HG03159 (cell line): ENCODE measurements at regions not wholly inside any gene's neighbourhood (a gene's known extent, or its start where the extent isn't known, plus 50 kb on each side); places are given as distances from the start of the nearest gene placed in this dataset.

ENCODE experiments used
- ATAC-seq: cut with Tn5 transposase; IDR thresholded peaks from one replicate; pipeline ENCODE4 v1.9.1; 2021; ENCODE audit warnings: mild to moderate bottlenecking, moderate library complexity; ENCODE audit not compliant: unreplicated experiment

DNA sequence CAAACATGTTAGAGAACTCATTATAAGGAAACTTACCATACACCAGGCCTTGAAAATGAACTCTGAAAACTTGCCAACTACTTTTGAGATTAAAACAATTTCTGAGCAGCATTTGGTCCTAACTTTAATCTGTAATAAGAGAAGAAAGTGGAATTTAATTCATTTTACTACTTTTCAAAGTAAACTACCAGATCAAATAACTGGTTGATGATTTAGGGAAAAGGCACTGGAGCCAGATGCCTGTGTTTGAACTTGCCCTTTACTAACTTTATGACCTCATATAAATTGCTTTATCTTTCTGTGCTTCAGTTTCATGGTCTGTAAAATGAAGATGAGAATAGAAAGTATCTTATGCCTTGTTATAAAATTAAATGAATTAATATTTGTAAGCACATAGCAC, 159.9 kb upstream of the PCDH18 start:
- no peak for ATAC-seq

DNA sequence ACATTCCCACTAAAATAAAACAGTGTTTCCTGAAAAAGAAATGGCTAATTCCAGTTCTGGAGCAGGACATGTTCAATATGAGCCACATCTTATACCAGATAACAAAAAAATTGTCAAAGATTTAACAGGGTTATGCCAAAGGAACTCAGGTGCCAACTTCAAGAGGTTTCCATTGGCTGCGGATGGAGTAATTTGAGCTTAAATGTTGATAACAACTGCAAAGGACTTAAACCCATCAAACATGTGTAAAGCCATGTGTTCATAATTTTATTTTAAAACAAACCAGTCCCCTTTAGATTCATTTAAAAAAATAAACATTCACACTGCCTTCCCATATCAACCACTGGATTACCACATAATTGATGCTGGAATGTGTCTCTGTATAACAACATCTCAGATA, 156.4 kb upstream of the PCDH18 start:
- no peak for ATAC-seq

- ATAC-seq = no peak
Measured at GRCh38 chr4:137685357-137685756, 153.1 kb upstream of the PCDH18 start.

- no peak for ATAC-seq
Measured at GRCh38 chr4:137681081-137681480, 148.8 kb upstream of the PCDH18 start.

DNA sequence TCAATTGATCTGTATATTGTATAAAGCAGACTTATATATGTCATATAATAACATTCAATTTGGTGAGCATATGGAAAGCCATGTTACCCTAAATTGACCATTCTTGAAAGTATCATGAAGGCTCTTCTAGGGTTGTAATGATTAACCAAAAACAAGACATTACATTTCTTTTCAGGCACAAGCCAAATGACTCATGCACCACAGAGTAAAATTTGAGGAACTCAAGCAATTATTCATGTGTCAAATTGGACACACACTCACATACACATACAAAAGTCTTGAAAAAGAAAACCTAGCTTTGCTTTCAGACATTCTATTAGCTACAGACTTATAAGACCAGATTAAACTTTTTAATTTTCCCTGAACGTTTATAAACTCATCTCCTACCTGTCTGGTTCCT, 146.5 kb upstream of the PCDH18 start:
- ATAC-seq = peak; percentile 81

GRCh38 chr4:137677863-137678262, 145.6 kb upstream of the PCDH18 start:
- no peak for ATAC-seq

- peak; percentile 47 for ATAC-seq
Measured at GRCh38 chr4:137676357-137676998, 144.2 kb upstream of the PCDH18 start.

GRCh38 chr4:137674066-137674465, 141.8 kb upstream of the PCDH18 start:
- ATAC-seq = no peak

GRCh38 chr4:137668885-137669545, 136.7 kb upstream of the PCDH18 start:
- ATAC-seq = no peak

GRCh38 chr4:137664416-137664815, 132.1 kb upstream of the PCDH18 start:
- no peak for ATAC-seq

DNA sequence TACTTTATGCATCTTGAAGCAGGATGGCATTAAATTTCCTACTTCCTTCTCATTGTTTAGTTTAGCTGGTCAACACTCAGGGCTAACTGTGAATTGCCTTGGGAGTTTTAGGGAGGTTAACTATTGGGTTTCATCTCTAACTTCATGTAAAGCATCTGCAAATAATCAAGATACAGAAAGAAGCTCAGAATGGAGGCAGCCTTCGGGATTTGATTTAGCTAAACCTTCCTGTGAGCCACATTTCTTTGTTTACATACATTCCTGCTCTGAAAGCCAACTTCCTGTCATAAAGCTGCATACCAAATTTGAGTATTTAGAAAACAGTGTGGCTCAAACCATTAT, 131.7 kb upstream of the PCDH18 start:
- ATAC-seq = no peak

GRCh38 chr4:137663251-137664045, 131.2 kb upstream of the PCDH18 start:
- ATAC-seq = no peak

GRCh38 chr4:137661693-137662092, 129.4 kb upstream of the PCDH18 start:
- no peak for ATAC-seq

GRCh38 chr4:137660211-137660610, 127.9 kb upstream of the PCDH18 start:
- ATAC-seq = no peak

GRCh38 chr4:137659431-137659830, 127.1 kb upstream of the PCDH18 start:
- no peak for ATAC-seq

DNA sequence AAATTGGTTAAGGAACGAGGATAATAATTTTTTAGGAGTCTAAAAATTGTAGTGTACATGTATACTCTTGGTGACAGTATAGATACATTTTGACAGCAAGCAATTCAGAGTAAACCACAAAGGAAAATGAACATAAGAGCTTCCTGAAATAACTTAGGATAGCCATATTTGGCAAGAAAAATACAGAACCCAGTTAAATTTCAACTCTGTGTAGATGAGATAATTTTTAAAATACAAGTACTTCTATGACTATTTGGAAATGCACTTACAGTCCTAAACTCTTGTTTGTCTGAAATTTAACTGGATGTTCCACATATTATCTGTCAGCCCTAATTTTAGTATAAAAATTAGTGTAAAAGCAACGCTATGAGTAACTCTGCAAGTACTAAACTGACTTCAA, 124.4 kb upstream of the PCDH18 start:
- ATAC-seq = no peak

DNA sequence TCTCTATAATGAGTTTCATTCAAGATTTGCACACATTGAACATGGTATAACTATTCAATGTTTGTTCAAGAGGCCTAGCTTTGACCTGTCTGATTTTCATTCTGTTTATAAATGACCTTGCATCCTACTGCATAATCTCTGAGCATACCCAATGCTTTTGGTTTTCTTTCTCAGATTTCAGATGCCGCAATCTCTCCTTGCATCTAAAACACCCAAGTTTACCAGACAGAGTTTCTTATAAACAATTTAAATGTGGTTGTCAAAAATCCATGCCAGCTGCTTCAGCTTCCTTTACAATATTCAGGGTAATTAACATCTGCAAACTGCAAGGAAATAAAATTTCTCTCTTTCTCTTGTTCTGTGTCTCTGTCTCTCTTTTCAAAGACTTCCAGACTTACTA, 123.0 kb upstream of the PCDH18 start:
- ATAC-seq = no peak

- no peak for ATAC-seq
Measured at GRCh38 chr4:137651128-137651527, 118.8 kb upstream of the PCDH18 start.

DNA sequence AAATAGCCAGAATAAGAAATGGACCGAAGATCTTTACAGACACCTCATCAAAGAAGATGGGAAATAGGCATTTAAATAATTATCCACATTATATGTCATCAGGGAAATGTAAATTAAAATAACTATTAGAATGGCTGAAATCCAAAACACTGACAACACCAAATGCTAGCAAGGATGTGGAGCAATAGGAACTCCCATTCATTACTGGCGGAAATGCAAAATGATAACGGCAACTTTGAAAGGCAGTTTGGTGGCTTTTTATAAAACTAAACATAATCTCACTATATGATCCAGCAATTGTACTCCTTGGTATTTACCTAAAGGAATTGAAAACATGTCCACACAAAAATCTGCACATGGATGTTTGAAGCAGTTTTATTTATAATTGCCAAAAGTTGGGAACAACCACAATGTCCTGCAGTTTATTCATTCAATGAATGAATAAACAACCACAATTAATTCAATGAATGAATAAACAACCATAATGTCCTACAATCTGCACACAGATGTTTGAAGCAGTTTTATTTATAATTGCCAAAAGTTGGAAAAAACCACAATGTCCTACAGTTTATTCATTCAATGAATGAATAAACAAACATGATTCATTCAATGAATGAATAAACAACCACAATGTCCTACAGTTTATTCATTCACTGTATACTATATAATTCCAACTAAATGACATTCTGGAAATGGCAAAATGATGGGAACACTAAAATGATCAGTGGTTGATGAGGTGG, 117.6 kb upstream of the PCDH18 start:
- ATAC-seq = no peak

- ATAC-seq = no peak
Measured at GRCh38 chr4:137648531-137648930, 116.2 kb upstream of the PCDH18 start.

DNA sequence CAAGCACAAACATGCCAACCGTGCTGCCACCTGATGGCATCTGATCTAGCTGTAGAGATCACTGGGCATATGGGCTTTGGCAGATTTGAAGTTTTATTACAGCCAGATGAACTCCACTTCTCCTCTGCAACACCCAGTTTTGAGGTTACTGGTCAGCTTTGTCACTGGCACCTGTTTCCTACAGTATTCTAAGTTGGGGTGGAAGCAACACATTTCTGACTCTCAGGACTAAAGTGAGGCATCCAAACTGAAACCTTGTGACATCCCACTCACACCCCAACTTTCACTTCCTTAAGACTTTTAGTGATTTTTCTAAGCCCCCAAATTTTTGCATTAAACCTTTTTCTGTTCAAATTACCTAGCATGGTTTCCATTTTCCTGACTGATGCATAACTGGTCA, 115.1 kb upstream of the PCDH18 start:
- ATAC-seq = peak; percentile 92
